ENCODE measurements at regions not wholly inside any gene's neighbourhood (a gene's known extent, or its start where the extent isn't known, plus 50 kb on each side); places are given as distances from the start of the nearest gene placed in this dataset.

DNA sequence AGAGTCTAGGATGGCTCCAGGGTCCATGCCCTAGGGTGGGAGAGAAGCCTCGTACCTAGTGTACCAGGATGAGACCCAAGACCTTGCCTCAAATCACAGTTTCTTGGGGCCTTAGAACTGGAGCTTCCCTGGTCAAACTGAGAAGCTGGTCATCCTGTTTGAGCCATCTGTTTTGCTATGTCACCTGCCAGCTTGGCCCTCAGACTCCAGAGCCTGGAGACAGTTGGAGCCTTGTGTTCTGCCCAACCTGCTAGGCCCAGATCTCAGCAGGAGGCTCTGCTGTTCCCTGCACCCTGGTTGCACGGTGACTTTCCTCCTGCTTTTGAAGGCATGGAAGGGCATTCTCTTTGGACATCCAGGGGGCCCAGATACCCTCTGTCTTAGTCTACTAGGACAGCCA lies 206.3 kb upstream of the ATP6AP2 start:
- TF ChIP-seq, protein P1, sequence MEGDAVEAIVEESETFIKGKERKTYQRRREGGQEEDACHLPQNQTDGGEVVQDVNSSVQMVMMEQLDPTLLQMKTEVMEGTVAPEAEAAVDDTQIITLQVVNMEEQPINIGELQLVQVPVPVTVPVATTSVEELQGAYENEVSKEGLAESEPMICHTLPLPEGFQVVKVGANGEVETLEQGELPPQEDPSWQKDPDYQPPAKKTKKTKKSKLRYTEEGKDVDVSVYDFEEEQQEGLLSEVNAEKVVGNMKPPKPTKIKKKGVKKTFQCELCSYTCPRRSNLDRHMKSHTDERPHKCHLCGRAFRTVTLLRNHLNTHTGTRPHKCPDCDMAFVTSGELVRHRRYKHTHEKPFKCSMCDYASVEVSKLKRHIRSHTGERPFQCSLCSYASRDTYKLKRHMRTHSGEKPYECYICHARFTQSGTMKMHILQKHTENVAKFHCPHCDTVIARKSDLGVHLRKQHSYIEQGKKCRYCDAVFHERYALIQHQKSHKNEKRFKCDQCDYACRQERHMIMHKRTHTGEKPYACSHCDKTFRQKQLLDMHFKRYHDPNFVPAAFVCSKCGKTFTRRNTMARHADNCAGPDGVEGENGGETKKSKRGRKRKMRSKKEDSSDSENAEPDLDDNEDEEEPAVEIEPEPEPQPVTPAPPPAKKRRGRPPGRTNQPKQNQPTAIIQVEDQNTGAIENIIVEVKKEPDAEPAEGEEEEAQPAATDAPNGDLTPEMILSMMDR (conservative IDR thresholded peaks at IDR 0.05), result no peak
- TF ChIP-seq EZH2 (IDR thresholded peaks at IDR 0.05; ENCODE audit: low read depth), result no peak

Measured in PC-9 (cell line).